Fibroblast of peridontal ligament (primary cell): ENCODE measurements at regions not wholly inside any gene's neighbourhood (a gene's known extent, or its start where the extent isn't known, plus 50 kb on each side); places are given as distances from the start of the nearest gene placed in this dataset.
"Not testable (repeated sequence)": the region's sequence is repeated elsewhere in the genome, so short reads cannot be mapped to it uniquely, and the experiment has no call there.

ENCODE experiments used
- DNase-seq: peaks from one replicate; pipeline ENCODE4 v3.0.0-alpha.2; 2010; ENCODE audit errors: extremely low read depth

- DNase-seq: no peak
Measured at GRCh38 chr7:17437586-17437985, 139.1 kb downstream of the AHR start.

GRCh38 chr7:17440025-17440784 is 141.8 kb downstream of the AHR start:
- DNase-seq: not testable (repeated sequence)

GRCh38 chr7:17440831-17441230 is 142.4 kb downstream of the AHR start:
- DNase-seq: no peak

DNA sequence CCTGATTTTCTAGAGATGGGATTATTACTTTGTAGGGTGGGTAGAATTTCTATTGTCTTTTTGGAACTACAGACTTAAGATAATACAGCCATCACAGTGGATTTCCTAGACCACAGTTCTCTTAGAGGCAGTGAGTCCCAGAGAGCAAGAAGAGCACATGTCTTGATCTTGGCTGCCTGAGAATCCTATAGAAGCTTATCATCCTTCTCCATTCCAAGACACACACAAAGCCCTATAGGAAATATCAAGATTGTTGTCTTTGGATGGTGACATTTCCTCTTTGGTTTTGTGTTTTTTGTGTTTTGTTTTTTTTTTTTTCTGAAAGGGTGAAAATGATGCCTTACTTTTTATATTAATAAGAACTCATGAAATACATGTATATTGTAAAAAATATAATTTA is 143.1 kb downstream of the AHR start:
- no peak for DNase-seq

DNA sequence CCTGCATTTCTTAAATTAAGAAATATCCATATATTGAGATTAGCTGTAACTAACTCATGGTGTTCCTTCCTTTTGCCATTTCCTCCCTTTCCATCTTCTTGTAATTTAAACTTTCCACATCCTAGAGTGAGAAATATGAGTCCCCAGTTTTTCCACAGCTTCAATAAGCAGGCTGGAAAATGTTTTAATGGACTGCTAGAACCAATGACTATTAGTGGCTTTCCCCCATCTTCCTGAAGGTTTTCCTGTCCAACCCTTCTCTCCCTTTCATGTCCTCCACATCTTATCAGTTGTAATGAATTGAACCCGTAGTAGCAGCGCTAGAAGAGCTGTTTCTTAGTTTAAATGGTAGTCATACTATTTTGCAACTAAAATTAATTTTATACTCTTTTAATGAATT is 145.7 kb downstream of the AHR start:
- DNase-seq: no peak

DNA sequence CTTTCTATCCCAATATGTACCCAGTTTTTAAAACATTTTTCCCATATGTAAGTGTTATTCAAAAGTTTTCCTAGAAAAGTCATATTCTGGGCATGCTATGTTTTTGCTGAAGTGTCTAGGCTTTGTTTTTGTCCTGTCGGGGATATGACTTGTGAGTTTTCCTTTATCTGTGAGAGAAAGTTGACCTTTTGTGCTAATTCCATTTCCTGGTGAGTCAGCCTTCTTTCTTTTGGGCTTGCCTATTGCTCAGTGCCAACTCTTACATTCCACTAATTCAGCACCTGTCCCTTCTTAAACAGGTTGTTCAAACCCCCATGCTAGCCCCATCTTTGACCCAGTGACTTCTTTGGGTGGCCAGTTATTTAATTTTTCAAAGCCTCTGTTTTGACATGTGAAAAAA is 146.2 kb downstream of the AHR start:
- peak; percentile 19 for DNase-seq

GRCh38 chr7:17446340-17446739 is 147.9 kb downstream of the AHR start:
- no peak for DNase-seq

DNA sequence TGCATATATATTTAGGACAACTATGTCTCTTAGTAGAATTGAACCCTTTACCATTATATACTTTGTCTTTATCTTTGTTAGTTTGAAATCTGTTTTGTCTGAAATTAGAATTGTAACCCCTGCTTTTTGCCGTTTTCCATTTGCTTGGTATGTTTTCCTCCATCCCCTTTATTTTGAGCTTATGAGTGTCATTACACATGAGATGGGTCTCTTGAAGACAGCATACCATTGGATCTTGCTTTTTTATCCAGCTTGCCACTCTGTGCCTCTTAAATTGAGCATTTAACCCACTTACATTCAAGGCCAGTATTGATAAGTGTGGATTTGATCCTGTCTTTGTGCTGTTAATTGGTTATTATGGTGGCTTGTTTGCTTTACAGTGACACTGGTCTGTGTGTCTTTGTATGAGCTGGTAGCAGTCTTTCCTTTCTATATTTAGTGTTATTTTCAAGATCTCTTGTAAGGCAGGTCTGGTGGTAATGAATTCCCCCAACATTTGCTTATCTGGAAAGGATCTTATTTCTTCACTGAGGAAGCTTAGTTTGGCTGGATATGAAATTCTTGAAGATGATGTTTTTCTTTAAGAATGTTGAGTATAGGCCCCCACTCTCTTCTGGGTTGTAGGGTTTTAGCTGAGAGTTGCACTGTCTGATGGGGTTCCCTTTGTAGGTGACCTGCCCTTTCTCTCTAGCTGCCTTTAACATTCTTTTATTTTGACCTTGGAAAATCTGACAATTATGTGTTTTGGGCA is 149.5 kb downstream of the AHR start:
- DNase-seq: no peak

GRCh38 chr7:17448479-17449423 is 150.3 kb downstream of the AHR start:
- DNase-seq: peak; percentile 52

DNA sequence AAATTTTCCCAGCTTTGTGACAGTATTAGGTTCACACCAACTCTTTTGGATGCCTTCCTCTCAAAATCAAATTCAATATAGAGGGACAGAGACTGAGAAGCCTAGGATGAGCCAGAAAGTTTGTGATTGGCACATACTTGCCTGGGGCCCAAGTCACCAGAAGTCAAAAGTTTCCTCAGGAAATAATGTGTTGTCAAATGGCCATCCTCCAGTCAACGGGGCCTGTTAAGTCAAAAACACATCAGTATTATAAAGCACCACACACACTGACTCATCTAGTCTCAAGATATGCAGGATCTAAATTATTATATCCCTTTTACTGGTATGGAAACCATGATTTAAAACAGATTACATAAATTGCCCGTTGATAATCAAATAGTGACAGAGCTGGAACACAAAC is 158.1 kb downstream of the AHR start:
- peak; percentile 16 for DNase-seq

DNA sequence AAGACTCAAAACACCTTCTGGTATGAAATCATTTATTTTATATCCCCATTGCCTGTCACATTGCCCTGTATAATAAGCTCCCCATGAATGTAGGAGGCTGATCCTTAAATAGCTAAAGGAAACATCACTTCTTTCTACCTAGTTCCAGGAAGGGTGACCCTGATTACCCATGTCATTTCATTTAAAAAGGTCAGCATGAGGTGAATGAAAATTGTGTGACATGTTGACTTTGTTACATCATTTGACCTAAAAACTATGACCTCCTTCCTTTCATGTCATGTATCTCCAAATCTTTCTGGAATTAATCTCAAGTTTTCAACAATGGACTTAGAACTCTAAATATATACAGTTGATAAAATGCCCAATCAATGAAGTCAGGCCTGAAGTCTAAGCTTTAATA is 161.5 kb downstream of the AHR start:
- DNase-seq: no peak

GRCh38 chr7:17460665-17461064 is 162.2 kb downstream of the AHR start:
- DNase-seq: no peak

DNA sequence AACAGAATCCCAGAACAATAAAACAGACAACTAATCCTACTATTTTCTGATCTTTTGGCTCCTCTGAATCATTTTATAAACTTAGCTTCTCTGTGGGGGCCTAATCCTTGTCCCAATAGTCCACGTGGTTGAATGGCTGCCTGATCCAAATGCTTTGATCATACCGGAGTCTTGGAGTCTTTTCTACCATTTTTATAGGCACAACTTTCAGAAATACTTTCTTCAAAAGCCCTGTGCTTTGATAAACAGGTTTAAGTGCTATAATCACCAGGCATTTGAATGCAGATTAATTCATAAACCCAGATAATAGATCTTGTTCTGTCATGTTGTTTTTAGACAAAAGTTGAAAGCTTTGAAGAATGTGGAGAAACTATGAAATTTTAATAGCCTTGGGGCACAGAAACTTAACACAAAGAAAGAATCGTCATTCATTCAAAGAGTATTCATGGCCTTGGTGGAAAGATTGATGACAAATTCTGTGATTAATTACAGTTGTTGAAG is 163.7 kb downstream of the AHR start:
- no peak for DNase-seq

DNA sequence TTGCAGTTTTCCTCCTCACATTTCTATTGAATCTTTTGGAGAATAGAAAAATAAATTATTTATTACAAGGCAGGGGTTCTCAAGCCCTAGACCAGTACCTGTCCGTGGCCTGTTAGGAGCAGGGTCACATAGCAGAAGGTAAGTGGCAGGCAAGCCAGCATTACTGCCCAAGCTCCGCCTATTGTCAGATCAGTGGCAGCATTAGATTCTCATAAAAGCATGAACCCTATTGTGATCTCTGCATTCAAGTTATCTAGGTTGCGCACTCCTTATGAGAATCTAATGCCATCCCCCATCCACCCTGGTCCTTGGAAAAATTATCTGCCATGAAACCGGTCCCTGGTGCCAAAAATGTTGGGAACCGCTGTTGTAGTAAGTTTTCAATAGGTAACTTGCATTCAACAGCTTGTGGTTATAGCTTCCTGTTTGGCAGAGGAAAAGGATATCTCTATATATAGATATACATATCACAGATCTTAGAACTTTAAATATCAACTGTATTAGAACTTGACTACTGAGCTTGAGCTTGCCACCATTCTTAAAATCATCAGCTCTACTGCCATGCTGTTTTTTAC is 165.1 kb downstream of the AHR start:
- DNase-seq: no peak

DNA sequence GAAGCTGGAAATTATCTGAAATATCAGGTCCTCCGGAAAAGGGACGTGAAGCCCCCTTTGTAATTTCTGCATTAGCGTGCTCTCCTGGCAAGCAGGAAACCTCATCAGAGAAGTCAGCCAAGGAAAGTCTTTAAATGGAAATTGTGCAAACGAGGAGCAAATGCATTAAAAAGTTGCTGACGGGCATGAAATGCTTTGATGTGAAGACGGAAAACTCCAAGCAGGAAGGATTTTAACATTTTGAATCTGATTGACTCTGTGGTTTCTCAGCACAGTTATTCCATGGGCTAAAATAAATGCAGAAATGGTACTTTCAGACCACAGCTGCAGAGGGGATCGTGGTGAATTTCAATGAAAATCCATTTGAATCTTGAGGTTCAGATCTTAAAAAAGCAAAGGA is 167.8 kb downstream of the AHR start:
- peak; percentile 34 for DNase-seq

GRCh38 chr7:17467386-17467945 is 169.0 kb downstream of the AHR start:
- DNase-seq: no peak

DNA sequence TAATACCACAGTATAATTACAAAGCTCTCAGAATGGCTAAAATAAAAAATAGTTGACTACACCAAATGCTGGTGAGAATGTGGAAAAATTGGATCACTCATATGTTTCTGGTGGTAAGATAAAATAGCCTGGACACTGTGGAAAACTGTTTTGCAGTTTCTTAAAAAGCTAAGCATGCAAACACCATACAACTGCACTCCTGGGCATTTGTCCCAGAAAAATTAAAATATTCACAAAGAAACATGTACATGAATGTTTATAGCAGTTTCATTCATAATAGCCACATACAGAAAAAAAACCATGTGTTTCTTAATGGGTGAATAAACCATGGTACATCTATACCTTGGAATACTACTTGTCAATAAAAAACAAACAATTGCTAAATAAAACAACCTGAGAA is 172.9 kb downstream of the AHR start:
- peak; percentile 17 for DNase-seq

GRCh38 chr7:17472518-17472917 is 174.1 kb downstream of the AHR start:
- DNase-seq: no peak

GRCh38 chr7:17472939-17473338 is 174.5 kb downstream of the AHR start:
- no peak for DNase-seq

DNA sequence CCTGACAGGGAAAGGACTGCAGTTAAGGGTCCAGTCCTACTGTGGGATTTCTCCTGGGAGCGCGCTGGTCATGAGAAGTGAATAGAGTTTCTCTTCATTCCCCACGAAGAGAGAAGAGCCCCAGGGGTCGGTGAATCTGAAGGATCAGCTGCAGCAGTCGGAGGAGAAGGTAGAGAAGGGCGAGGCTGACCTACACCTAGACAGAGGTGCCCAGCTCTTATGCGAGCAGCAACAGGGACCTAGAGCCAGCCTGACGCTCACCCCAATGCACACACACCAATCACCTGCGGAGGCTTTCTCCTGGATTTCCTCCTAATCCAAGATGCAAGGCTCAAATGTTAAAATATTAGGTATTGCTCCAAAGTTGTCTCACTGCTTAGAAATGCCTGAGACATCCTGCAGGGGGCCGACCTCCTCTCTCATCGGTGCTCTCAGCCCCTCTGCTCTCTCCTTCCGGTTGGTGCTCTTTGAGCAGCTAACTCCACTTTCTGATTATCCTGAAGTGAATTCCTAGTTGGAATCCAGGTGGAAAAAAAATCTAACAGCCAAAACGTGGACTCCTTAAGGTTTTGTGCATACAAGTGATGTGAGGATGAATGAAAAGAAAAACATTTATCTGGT is 176.4 kb downstream of the AHR start:
- no peak for DNase-seq

- no peak for DNase-seq
Measured at GRCh38 chr7:17477182-17477581, 178.7 kb downstream of the AHR start.
